ENCODE measurements at regions not wholly inside any gene's neighbourhood (a gene's known extent, or its start where the extent isn't known, plus 50 kb on each side); places are given as distances from the start of the nearest gene placed in this dataset.

GRCh38 chr20:40442181-40442963, 246.7 kb downstream of the MAFB start:
- DNase-seq: no peak

- no peak for DNase-seq
Measured at GRCh38 chr20:40441771-40442170, 247.3 kb downstream of the MAFB start.

- no peak for DNase-seq
Measured at GRCh38 chr20:40438161-40438830, 250.7 kb downstream of the MAFB start.

- no peak for DNase-seq
Measured at GRCh38 chr20:40436011-40436410, 253.0 kb downstream of the MAFB start.

- no peak for DNase-seq
Measured at GRCh38 chr20:40435146-40435895, 253.7 kb downstream of the MAFB start.

- no peak for DNase-seq
Measured at GRCh38 chr20:40434122-40434521, 254.9 kb downstream of the MAFB start.

GRCh38 chr20:40433341-40433861, 255.6 kb downstream of the MAFB start:
- DNase-seq: no peak

GRCh38 chr20:40431611-40432010, 257.4 kb downstream of the MAFB start:
- DNase-seq: no peak

GRCh38 chr20:40431112-40431511, 257.9 kb downstream of the MAFB start:
- no peak for DNase-seq

GRCh38 chr20:40427026-40427425, 262.0 kb downstream of the MAFB start:
- DNase-seq: no peak

- DNase-seq: no peak
Measured at GRCh38 chr20:40424695-40425094, 264.3 kb downstream of the MAFB start.

GRCh38 chr20:40422656-40423055, 266.4 kb downstream of the MAFB start:
- no peak for DNase-seq

GRCh38 chr20:40416274-40416673, 272.8 kb downstream of the MAFB start:
- DNase-seq: no peak

- no peak for DNase-seq
Measured at GRCh38 chr20:40414843-40415615, 274.0 kb downstream of the MAFB start.

GRCh38 chr20:40410028-40410427, 279.0 kb downstream of the MAFB start:
- no peak for DNase-seq

- no peak for DNase-seq
Measured at GRCh38 chr20:40397467-40397866, 291.6 kb downstream of the MAFB start.

- no peak for DNase-seq
Measured at GRCh38 chr20:40393197-40394079, 295.6 kb downstream of the MAFB start.

- no peak for DNase-seq
Measured at GRCh38 chr20:40390654-40391053, 298.4 kb downstream of the MAFB start.

GRCh38 chr20:40370800-40371199, 318.2 kb downstream of the MAFB start:
- no peak for DNase-seq

GRCh38 chr20:40368876-40369275, 320.2 kb downstream of the MAFB start:
- no peak for DNase-seq

- DNase-seq: no peak
Measured at GRCh38 chr20:40361916-40362315, 327.1 kb downstream of the MAFB start.

Measured in 8988T (cell line).